Mesenchymal stem cell (in vitro differentiated cells and primary cell): ENCODE measurements at regions not wholly inside any gene's neighbourhood (a gene's known extent, or its start where the extent isn't known, plus 50 kb on each side); places are given as distances from the start of the nearest gene placed in this dataset.

ENCODE experiments used
- DNase-seq: peaks from one replicate; pipeline ENCODE4 v3.0.0-alpha.2; 2013
- H2AFZ ChIP-seq: one replicate; pipeline ENCODE4 v1.6.1; 2013; ENCODE audit warnings: low read depth, mild to moderate bottlenecking, control low read depth, inconsistent platforms, low read length, moderate library complexity
- H2AK5ac ChIP-seq: 2 replicates; pipeline ENCODE4 v1.6.1; 2013; ENCODE audit warnings: low read length, moderate library complexity, mild to moderate bottlenecking, inconsistent platforms; ENCODE audit not compliant: severe bottlenecking
- H2BK120ac ChIP-seq: one replicate; pipeline ENCODE4 v1.6.1; 2013; ENCODE audit warnings: low read depth, mild to moderate bottlenecking, inconsistent platforms, low read length, moderate library complexity
- H2BK12ac ChIP-seq, 2 experiments: one replicate each; pipeline ENCODE4 v1.6.1; 2013; ENCODE audit warnings: inconsistent platforms in 2 of 2, low read length in 2 of 2, mild to moderate bottlenecking in 2 of 2, moderate library complexity in 2 of 2, control low read depth in 1 of 2
- H2BK15ac ChIP-seq: one replicate; pipeline ENCODE4 v1.6.1; 2013; ENCODE audit warnings: mild to moderate bottlenecking, low read depth, inconsistent platforms; ENCODE audit not compliant: poor library complexity, severe bottlenecking
- H2BK5ac ChIP-seq: 2 replicates; pipeline ENCODE4 v1.6.1; 2013; ENCODE audit warnings: low read depth, mild to moderate bottlenecking, low read length, control low read depth, inconsistent platforms; ENCODE audit not compliant: poor library complexity, severe bottlenecking
- H3K14ac ChIP-seq, 2 experiments: one replicate each; pipeline ENCODE4 v1.6.1; 2013; ENCODE audit warnings: inconsistent platforms in 2 of 2, low read length in 2 of 2, control low read depth in 1 of 2, mild to moderate bottlenecking in 1 of 2, moderate library complexity in 1 of 2
- H3K18ac ChIP-seq, 2 experiments: one replicate each; pipeline ENCODE4 v1.6.1; 2013; ENCODE audit warnings: inconsistent platforms in 2 of 2, low read length in 2 of 2, control low read depth in 1 of 2, low read depth in 1 of 2, mild to moderate bottlenecking in 1 of 2
- H3K23ac ChIP-seq, 2 experiments: one replicate each; pipeline ENCODE4 v1.6.1; 2013; ENCODE audit warnings: inconsistent platforms in 2 of 2, low read length in 2 of 2, mild to moderate bottlenecking in 2 of 2, moderate library complexity in 2 of 2, control low read depth in 1 of 2
- H3K27ac ChIP-seq: 2 replicates; pipeline ENCODE4 v1.5.1; 2013; ENCODE audit warnings: mild to moderate bottlenecking, moderate library complexity, low read length, control low read depth, inconsistent platforms; ENCODE audit not compliant: poor library complexity, severe bottlenecking
- H3K27me3 ChIP-seq, 2 experiments: 2 replicates each; pipeline versions ENCODE4 v1.6.1 to v1.7.0; 2013; ENCODE audit warnings: low read length in 2 of 2, mild to moderate bottlenecking in 2 of 2, moderate library complexity in 2 of 2, control low read depth in 1 of 2, inconsistent platforms in 1 of 2; ENCODE audit not compliant: control insufficient read depth in 1 of 2, insufficient read depth in 1 of 2
- H3K36me3 ChIP-seq, 2 experiments: 2 replicates each; pipeline versions ENCODE4 v1.6.1 to v1.7.0; 2013; ENCODE audit warnings: low read length in 2 of 2, control low read depth in 1 of 2, inconsistent platforms in 1 of 2, low read depth in 1 of 2, mild to moderate bottlenecking in 1 of 2; ENCODE audit not compliant: insufficient read depth in 2 of 2, control insufficient read depth in 1 of 2
- H3K4ac ChIP-seq, 2 experiments: one replicate each; pipeline ENCODE4 v1.6.1; 2013; ENCODE audit warnings: inconsistent platforms in 2 of 2, low read length in 2 of 2, mild to moderate bottlenecking in 2 of 2, moderate library complexity in 2 of 2, control low read depth in 1 of 2, low read depth in 1 of 2
- H3K4me1 ChIP-seq: 2 replicates; pipeline ENCODE4 v1.6.1; 2013; ENCODE audit warnings: low read depth, low read length, control low read depth; ENCODE audit not compliant: control insufficient read depth, insufficient read depth
- H3K4me2 ChIP-seq: 2 replicates; pipeline ENCODE4 v1.6.1; 2013; ENCODE audit warnings: low read length, mild to moderate bottlenecking, inconsistent platforms; ENCODE audit not compliant: poor library complexity, severe bottlenecking
- H3K4me3 ChIP-seq, 2 experiments: 2 replicates each; pipeline versions ENCODE4 v1.5.1 to v1.7.0; 2013; ENCODE audit warnings: low read length in 2 of 2, mild to moderate bottlenecking in 2 of 2, control low read depth in 1 of 2, low read depth in 1 of 2; ENCODE audit not compliant: insufficient read depth in 1 of 2
- H3K79me1 ChIP-seq: replicated peaks from 2 replicates; pipeline ENCODE4 v1.6.1; 2013; ENCODE audit warnings: mild to moderate bottlenecking, control low read depth, low read length, inconsistent platforms; ENCODE audit not compliant: poor library complexity, severe bottlenecking
- H3K9ac ChIP-seq: 2 replicates; pipeline ENCODE4 v1.7.0; 2013; ENCODE audit warnings: mild to moderate bottlenecking, low read length, moderate library complexity
- H3K9me3 ChIP-seq: 2 replicates; pipeline ENCODE4 v1.7.0; 2013; ENCODE audit warnings: mild to moderate bottlenecking, low read length; ENCODE audit not compliant: control insufficient read depth
- H4K8ac ChIP-seq: one replicate; pipeline ENCODE4 v1.6.1; 2013; ENCODE audit warnings: inconsistent platforms, mild to moderate bottlenecking, low read length, moderate library complexity
- H4K91ac ChIP-seq: one replicate; pipeline ENCODE4 v1.6.1; 2013; ENCODE audit warnings: mild to moderate bottlenecking, low read length, inconsistent platforms
- WGBS: methylation state at CpG from one replicate; pipeline ENCODE4 v1.1.7; 2013; ENCODE audit warnings: mixed read lengths; 5-methylcytosine and 5-hydroxymethylcytosine counted together

DNA sequence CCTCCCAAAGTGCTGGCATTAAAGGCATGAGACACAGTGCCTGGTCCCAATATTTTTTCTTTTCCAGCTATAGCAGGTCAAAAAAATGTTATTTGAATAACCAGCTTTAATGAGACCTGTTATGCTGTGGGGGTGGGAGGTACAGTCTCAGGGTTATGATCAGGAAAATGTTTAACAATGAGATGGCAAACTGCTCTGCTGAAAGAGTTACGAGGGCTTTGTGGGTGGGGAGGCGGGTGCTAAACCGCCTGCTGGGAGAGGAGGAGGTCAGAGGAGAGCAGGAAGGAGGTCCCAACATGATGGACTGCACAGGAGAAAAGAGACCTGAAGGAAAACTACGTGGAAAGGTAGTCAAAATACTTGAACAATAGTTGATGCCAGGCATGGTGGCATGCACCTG is 126.0 kb upstream of the B3GALT2 start:
- 88% methylated on average over 4 of the region's 4 CpGs for WGBS
- no peak overlapping the region for H2BK15ac ChIP-seq
- no peaks in the 10 kb centered on the region for H3K79me1 ChIP-seq
- no peak overlapping the region for H3K9ac ChIP-seq
- H2BK120ac ChIP-seq: no peak overlapping the region
- no peak overlapping the region for H2BK5ac ChIP-seq
- H3K27me3 ChIP-seq: no peaks in the 10 kb centered on the region
- H2AFZ ChIP-seq: no peak overlapping the region
- no peak overlapping the region for H3K14ac ChIP-seq
- no peak overlapping the region for H3K23ac ChIP-seq
- H3K36me3 ChIP-seq: no peaks in the 10 kb centered on the region
- no peak overlapping the region for H3K27ac ChIP-seq
- H2BK12ac ChIP-seq: no peak overlapping the region
- no peak overlapping the region for H4K91ac ChIP-seq
- no peaks in the 10 kb centered on the region for H3K9me3 ChIP-seq
- no peak overlapping the region for H2AK5ac ChIP-seq
- no peak overlapping the region for H3K4ac ChIP-seq
- H4K8ac ChIP-seq: no peak overlapping the region
- H3K4me3 ChIP-seq: no peak overlapping the region
- no peaks in the 10 kb centered on the region for H3K4me1 ChIP-seq
- DNase-seq: no peak
- H3K18ac ChIP-seq: no peak overlapping the region
- H3K4me2 ChIP-seq: no peak overlapping the region

DNA sequence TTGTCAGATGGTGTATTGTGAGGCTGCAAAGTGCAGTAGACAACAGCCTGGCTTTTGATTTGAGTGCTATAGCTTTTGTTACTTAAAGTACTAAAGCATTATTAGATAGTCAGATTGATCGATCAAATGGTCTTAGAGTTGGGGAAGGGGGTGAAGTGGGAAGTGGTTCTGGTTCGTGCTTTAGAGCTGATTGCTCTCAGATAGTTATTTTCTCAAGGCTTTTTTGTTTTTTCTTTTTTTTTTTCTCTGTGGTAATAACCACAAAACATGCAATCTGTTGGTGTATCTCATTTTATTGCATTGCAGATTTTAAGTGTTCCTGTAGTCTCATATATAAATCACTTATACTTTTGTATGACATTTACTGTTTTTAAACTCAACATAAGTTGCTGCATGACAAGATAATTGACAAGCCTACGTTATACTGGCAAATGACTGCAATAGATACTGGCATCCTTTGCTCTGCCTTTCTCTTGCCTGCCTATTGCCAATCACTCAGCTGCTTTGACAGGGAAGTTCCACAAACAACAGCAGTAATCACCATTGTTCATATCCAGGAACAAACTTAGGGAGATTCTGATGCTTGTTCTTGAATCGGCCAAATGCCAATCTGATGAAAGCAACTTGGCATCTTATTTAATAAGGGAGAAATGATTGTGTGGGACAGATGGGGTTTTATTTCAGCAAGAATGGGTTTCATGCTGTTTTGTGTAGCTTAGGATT is 125.0 kb upstream of the B3GALT2 start:
- H4K91ac ChIP-seq: no peak overlapping the region
- no peak overlapping the region for H2BK12ac ChIP-seq
- no peaks in the 10 kb centered on the region for H3K9me3 ChIP-seq
- H3K9ac ChIP-seq: no peak overlapping the region
- no peak overlapping the region for H2BK120ac ChIP-seq
- no peak overlapping the region for H3K4me3 ChIP-seq
- H3K14ac ChIP-seq: no peak overlapping the region
- H4K8ac ChIP-seq: no peak overlapping the region
- H3K27me3 ChIP-seq: no peaks in the 10 kb centered on the region
- no peak overlapping the region for H2BK15ac ChIP-seq
- H3K27ac ChIP-seq: no peak overlapping the region
- WGBS: 92% methylated on average over 3 of the region's 4 CpGs
- H2AFZ ChIP-seq: no peak overlapping the region
- H2BK5ac ChIP-seq: no peak overlapping the region
- no peak overlapping the region for H3K4me2 ChIP-seq
- no peak overlapping the region for H3K18ac ChIP-seq
- no peaks in the 10 kb centered on the region for H3K79me1 ChIP-seq
- no peak overlapping the region for H3K4ac ChIP-seq
- H2AK5ac ChIP-seq: no peak overlapping the region
- H3K36me3 ChIP-seq: no peaks in the 10 kb centered on the region
- H3K4me1 ChIP-seq: no peaks in the 10 kb centered on the region
- DNase-seq: no peak
- H3K23ac ChIP-seq: no peak overlapping the region

DNA sequence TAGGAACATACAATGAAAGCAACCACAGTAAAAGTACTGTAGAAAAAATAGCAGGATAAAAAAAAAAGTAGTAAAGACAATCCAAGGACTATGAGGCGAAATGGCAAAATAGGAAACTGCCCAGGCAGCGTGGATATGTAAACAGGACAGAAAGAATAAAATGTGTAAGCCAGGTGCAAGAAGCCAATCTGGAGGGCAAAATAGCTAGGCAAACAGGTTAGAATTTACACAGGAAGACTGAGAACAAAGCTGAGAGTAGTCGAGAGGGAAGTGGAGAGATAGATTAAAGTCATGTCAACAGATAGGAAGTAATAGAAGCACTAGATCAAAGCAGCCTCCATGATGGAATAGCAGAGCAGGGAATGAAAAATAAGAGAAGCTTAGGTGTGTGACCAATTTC is 124.2 kb upstream of the B3GALT2 start:
- no peak overlapping the region for H3K18ac ChIP-seq
- no peak overlapping the region for H3K9ac ChIP-seq
- H3K79me1 ChIP-seq: no peaks in the 10 kb centered on the region
- no peak overlapping the region for H3K4me3 ChIP-seq
- no peak overlapping the region for H2BK120ac ChIP-seq
- no peak overlapping the region for H2AK5ac ChIP-seq
- H2BK15ac ChIP-seq: no peak overlapping the region
- no peaks in the 10 kb centered on the region for H3K4me1 ChIP-seq
- no peaks in the 10 kb centered on the region for H3K9me3 ChIP-seq
- H4K8ac ChIP-seq: no peak overlapping the region
- no peak overlapping the region for H3K23ac ChIP-seq
- no peak overlapping the region for H3K4ac ChIP-seq
- WGBS: 83% methylated on average over 3 of the region's 3 CpGs
- no peak overlapping the region for H3K14ac ChIP-seq
- H3K36me3 ChIP-seq: no peaks in the 10 kb centered on the region
- H2AFZ ChIP-seq: no peak overlapping the region
- no peak overlapping the region for H2BK5ac ChIP-seq
- no peak overlapping the region for H2BK12ac ChIP-seq
- H3K27me3 ChIP-seq: no peaks in the 10 kb centered on the region
- no peak overlapping the region for H3K27ac ChIP-seq
- DNase-seq: no peak
- H3K4me2 ChIP-seq: no peak overlapping the region
- H4K91ac ChIP-seq: no peak overlapping the region

DNA sequence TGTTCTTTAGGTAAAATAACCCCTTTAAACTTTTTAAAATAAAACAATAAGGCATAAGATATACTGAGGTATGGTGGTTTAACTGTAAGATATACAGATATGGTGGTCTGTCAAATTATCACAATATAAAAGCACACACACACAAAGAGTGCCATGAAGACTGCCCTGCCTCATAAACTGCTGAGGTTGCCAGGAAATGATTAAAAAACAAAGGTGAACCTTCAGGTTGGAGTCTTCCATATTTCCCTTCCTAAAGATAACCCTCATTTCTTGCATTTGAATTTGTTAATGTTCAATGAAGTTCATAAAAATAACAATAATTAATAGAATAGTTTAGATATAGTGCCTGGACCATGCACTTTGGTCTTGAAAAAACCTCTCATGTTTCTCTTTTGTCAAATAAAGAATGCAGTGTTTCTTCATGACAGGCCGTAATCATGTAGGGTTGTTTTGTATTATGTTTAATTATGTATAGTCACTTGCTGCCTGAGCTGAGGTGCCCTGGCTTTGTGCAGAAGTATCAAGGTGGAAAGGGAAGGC is 123.6 kb upstream of the B3GALT2 start:
- Histone ChIP-seq H3K14ac (no peak overlapping the region), H3K4me1 (peaks cover under 1% of the 10 kb centered on the region), H2AFZ (no peak overlapping the region), H4K8ac (no peak overlapping the region), H3K4ac (no peak overlapping the region), H2BK15ac (no peak overlapping the region), H3K23ac (no peak overlapping the region), H3K79me1 (no peaks in the 10 kb centered on the region), H3K9me3 (no peaks in the 10 kb centered on the region), H3K36me3 (no peaks in the 10 kb centered on the region), H2AK5ac (no peak overlapping the region), H3K9ac (no peak overlapping the region), H3K4me3 (no peak overlapping the region), H3K27me3 (no peaks in the 10 kb centered on the region), H4K91ac (no peak overlapping the region), H2BK5ac (no peak overlapping the region), H3K18ac (no peak overlapping the region), H2BK12ac (no peak overlapping the region), H3K4me2 (no peak overlapping the region), H2BK120ac (no peak overlapping the region), H3K27ac (no peak overlapping the region)
- 100% methylated on average over 1 of the region's 1 CpG for WGBS
- no peak for DNase-seq
